HG03457 (cell line): ENCODE measurements at regions not wholly inside any gene's neighbourhood (a gene's known extent, or its start where the extent isn't known, plus 50 kb on each side); places are given as distances from the start of the nearest gene placed in this dataset.
"Not testable (repeated sequence)": the region's sequence is repeated elsewhere in the genome, so short reads cannot be mapped to it uniquely, and the experiment has no call there.

Experiments used
- ATAC-seq: cut with Tn5 transposase; IDR thresholded peaks from one replicate; pipeline ENCODE4 v1.9.1; 2021; ENCODE audit warnings: moderate number of reproducible peaks; ENCODE audit not compliant: unreplicated experiment

DNA sequence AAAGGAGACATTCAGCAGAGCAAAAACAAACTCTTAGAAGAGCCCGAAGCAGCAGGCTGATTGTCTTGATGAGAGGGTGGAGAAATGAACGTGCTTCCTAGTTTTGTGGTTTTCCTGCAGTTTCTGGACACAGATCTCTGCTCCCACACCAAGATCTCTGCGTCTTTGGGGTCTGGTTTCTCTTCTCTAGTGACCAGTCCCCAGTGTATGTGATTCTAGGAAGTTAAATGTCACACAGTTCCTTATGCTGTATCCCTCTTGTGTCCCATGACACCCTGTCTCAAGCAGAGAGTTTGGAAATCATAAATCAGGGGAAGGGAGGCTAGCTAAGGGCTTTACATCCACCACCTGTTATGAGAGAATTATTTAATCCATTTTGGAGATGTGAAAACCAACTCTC lies 55.4 kb upstream of the KLF14 start:
- ATAC-seq: no peak

- no peak for ATAC-seq
These were observed 57.7 kb upstream of the KLF14 start for GRCh38 chr7:130791746-130792145.

DNA sequence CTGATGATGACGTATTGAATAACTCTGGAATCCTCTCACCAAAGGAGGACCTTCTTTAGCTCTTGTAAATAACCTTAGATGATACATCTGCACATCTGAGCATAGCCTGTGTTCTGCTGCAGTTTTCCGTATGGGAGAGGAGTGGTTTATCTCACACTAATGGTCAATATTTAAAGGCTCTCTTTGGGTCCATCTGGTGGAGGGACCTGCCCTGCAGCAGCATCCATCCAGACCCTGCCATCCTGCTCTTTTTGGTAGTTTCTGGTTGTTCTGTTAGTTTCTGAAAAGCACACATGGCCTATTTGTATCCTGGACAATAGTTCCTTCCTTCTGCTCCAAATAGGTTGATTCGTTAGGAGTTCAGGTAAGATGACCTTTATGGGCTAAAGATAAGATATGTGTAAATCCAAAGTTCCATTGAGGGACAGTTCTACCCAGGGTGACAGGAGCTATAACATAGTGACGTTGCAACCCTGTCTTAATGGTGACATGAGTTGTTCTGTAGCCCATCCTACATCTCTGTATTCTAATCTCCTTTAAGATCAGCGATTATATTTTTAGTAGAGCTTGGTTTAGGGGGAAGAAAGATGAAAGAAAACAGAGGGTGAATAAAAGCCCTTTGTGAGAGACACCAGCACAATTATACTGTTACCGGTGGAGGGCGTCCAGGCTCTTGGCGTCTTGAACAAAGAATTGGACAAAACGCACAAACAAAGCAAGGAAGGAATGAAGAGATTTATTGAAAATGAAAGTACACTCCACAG lies 60.0 kb upstream of the KLF14 start:
- ATAC-seq: no peak

GRCh38 chr7:130794619-130794922 lies 60.6 kb upstream of the KLF14 start:
- no peak for ATAC-seq

DNA sequence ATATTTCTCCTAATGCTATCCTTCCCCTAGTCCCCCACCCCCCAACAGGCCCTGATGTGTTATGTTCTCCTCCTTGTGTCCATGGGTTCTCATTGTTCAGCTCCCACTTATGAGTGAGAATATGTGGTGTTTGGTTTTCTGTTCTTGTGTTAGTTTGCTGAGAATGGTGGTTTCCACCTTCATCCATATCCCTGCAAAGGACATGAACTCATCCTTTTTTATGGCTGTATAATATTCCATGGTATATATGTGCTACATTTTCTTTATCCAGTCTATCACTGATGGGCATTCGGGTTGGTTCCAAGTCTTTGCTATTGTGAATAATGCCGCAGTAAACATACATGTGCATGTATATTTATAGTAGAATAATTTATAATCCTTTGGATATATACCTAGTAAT lies 62.4 kb upstream of the KLF14 start:
- not testable (repeated sequence) for ATAC-seq

DNA sequence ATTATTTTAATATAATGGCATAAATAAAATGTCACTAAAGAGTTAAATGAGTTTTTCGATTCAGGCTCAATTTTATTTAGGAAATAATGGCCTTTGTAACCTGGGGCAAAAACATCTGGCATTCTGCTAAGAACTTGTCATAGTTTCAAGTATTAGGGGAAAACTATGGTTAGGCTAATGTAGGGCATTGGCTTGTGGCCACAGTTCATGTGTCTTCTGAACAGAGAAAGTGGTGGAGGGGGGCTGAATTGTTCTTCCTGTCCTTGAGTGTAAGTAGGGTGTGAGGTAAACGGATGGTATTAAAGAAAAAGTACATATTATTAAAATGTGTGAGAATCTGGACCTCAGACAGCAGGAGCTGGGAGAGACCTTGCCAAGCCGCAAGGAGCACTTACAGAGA lies 69.1 kb upstream of the KLF14 start:
- ATAC-seq: no peak

DNA sequence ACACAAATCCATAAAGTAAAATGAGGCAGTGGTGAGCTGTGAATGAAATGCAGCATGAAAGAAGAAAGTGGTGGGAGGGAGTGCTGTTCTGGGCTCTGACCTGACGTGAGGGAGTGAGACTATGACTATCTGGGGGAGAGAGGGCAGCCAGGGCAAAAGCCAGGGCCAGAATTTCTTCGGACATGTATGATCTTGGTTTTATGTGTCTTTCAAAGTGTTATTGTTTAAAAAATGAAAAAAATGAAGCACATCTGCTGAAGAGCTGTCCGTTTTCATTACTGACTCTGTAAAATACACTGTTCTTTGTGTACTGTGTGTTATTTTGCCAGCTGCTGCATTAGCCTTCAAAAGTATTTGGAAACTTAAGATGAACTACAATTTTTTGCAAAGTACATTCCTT lies 70.2 kb upstream of the KLF14 start:
- no peak for ATAC-seq

DNA sequence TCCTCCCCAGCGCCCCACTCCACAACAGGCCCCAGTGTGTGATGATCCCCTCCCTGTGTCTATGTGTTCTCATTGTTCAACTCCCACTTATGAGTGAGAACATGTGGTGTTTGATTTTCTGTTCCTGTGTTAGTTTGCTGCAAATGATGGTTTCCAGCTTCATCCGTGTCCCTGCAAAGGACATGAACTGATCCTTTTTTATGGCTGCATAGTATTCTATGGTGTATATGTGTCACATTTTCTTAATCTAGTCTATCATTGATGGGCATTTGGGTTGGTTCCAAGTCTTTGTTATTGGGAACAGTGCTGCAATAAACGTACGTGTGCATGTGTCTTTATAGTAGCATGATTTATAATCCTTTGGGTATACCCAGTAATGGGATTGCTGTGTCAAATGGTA lies 78.8 kb upstream of the KLF14 start:
- ATAC-seq: not testable (repeated sequence)

DNA sequence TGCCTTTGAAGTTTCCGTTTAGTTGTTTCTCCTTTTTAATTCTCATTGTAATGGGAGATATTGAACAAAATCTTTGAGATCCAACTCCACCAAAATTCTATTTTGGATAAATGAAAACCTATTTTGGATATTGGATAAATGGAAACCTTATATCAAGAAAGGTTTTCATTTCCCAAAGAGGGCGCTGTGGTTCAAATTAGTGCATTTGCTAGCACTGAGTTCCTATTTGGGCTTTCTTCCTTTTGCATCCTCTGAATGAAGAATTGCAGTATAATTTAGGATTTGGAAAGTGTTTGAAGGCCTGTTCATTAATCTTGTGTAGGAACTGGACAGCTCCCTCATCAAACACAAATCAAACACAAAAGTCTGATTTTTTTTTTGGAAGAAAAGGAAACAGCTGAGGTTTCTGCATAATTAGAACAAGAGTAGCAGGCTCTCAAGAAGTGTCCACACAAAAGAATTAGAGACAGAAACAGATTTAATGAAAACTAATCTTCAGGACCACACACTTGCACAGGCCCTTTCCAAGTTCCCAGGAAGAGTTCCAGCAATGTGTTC lies 80.8 kb upstream of the KLF14 start:
- ATAC-seq: no peak

GRCh38 chr7:130818056-130818455 lies 84.0 kb upstream of the KLF14 start:
- no peak for ATAC-seq

GRCh38 chr7:130821864-130822263 lies 87.9 kb upstream of the KLF14 start:
- ATAC-seq: no peak

DNA sequence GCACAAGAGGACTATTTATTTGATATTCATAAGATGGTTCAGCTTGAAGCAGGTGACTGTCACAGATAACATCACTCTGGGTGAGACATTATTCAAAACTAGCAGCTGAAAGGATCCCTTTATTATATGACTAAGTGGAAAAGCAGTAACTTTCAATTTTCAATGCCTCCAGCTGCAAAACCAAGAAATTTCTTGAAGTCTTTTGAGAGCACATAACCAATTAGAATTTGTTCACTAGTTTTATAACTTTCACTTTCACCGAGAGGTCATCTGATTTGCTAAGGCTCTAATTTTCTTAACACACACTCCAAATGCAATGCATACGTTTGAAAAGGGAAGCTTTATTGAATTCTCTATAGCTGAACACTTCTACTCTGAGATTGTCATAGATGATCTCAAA lies 88.6 kb upstream of the KLF14 start:
- no peak for ATAC-seq

DNA sequence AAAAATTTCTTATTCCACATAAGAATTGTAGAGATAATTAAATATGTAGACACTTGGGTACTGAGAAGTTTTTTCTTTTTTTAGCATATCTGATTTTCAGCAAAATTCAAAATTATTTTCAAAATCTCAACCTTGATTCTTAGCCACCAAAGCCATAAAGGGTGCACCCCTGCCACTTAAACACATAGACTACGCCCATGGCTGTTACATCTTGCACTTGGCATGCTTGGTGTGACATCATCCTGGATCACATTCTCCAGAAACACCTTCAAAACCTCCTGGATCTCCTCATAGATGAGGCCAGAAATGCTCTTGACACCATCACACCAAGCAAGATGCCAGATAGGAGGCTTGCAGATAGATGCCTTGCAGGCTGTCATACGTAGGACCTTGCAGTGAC lies 89.1 kb upstream of the KLF14 start:
- ATAC-seq: no peak

DNA sequence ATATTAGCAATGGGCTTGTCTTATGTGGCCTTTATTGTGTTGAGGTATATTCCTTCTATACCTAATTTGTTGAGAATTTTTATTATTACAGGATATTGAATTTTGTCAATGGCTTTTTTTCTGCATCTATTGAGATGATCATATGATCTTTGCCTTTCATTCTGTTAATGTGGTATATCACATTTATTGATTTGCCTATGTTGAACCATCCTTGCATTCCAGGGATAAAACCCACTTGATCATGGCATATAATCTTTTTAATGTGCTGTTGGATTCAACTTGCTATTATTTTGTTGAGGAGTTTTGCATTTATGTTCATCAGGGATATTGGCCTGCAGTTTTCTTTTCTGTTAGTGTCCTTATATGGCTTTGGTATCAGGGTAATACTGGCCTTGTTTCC lies 91.8 kb upstream of the KLF14 start:
- ATAC-seq: no peak

DNA sequence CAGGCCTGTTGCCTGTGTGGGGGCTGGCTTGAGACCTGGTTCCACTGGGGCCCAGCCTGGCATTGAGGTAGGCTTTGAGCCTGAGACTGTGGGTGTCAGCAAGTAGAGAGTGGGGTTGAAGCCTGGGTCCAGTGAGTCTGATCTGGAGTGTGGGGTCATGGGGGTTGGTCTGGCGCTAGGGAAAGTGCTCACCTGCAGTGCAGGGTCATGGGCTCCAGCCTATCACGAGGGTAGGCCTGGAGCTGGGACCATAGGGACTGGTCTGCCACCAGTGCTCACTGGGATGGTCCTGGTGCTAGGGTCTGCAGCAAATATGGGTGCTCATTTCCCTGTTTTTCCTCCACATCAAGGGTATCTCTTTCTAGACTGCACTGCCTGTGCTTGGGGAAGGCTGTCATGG lies 95.4 kb upstream of the KLF14 start:
- ATAC-seq: no peak

DNA sequence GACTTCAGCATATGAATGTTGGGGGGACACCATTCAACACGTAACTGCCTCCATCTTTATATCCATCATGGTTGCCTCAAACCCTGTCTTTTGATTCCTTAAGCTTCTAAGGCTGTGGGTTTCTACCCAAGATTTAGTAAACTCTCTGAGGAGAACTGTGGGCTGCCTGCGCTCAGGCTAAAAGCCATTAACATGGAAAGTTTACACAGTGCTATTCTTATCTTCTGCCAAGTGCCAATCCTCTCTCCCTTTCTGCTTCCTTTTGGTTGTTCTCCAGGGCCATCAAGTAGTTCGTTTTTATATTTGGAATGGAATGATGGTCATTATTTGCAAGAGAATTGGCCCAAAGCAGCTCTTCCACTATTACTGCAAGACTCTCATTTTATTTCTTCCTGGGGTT lies 97.3 kb upstream of the KLF14 start:
- ATAC-seq: no peak

- ATAC-seq: no peak
These were observed 97.9 kb upstream of the KLF14 start for GRCh38 chr7:130831817-130832481.

GRCh38 chr7:130838738-130839137 lies 104.7 kb upstream of the KLF14 start:
- ATAC-seq: no peak

DNA sequence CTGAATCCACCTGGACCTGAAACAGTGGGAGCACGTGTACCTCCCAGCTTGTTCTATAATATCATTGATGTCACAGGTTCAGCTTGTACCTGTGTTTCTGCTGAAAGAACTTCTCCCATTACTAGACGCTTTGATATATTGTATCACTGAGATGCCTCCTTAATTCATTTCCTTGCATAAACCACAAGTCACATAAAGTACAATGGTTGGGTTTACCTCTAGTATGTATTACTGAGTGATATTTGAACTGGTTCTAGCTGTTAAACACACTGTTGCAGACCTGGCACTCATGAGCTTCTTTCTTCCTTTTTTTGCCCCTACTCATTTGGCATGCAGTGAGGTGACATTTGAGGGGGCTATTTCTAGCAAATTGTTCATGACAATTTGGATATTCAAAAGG lies 106.6 kb upstream of the KLF14 start:
- ATAC-seq: no peak

GRCh38 chr7:130841416-130841815 lies 107.4 kb upstream of the KLF14 start:
- no peak for ATAC-seq

- no peak for ATAC-seq
These were observed 109.7 kb upstream of the KLF14 start for GRCh38 chr7:130843703-130844102.

DNA sequence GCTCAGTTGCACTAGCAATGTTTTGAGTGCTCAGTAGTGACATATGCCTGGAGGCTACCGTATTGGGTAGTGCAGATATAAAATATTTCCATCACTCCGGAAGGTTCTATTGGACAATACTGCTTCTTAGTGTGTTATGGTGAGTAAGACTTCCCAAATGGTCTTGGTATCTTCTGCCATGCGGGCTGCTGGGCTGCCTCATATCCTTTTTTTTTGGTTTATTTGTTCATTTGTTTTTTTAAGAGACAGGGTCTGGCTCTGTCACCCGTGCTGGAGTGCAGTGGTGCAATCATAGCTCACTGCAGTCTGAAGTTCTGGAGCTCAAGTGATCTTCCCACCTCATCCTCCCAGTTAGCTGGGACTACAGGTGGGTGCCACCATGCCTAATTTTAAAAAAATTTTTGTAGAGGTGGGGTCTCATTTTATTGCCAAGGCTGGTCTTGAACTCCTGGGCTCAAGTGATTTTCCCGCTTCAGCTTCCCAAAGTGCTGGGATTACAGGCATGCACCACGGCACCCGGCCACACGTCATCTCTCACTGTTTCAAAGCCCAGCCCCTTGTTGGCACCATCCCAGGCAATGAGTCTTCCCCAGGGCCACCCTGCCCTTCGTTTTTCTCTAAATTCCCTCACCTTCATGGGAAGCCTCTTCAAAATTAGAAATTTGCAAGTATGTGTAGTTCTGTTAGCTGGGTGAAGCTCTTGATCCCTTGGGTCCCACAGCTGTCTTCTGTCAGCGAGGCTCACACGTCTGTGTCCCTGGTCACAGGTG lies 111.0 kb upstream of the KLF14 start:
- no peak for ATAC-seq
